Liver (tissue), 8 donors: ENCODE measurements at regions not wholly inside any gene's neighbourhood (a gene's known extent, or its start where the extent isn't known, plus 50 kb on each side); places are given as distances from the start of the nearest gene placed in this dataset.
"Not testable (repeated sequence)": the region's sequence is repeated elsewhere in the genome, so short reads cannot be mapped to it uniquely, and the experiment has no call there.

ENCODE experiments used
- DNase-seq: peaks from one replicate; pipeline ENCODE4 v3.0.0-alpha.2; 2017; ENCODE audit warnings: low spot score
- H3K27ac ChIP-seq, 2 donors: one replicate each; pipeline ENCODE4 v1.7.0; 2013; ENCODE audit warnings: inconsistent platforms in 2 of 2, low read length in 2 of 2, control low read depth in 1 of 2, low read depth in 1 of 2, mild to moderate bottlenecking in 1 of 2
- H3K27me3 ChIP-seq, 4 donors: one replicate each; pipeline versions ENCODE4 v1.6.1 to v1.7.0; 2013; ENCODE audit warnings: low read length in 3 of 4, inconsistent platforms in 1 of 4, mild to moderate bottlenecking in 1 of 4, moderate library complexity in 1 of 4; ENCODE audit not compliant: control insufficient read depth in 4 of 4, insufficient read depth in 4 of 4
- H3K36me3 ChIP-seq, 4 donors: one replicate each; pipeline versions ENCODE4 v1.6.1 to v1.7.0; 2013; ENCODE audit warnings: low read length in 3 of 4, mild to moderate bottlenecking in 3 of 4, low read depth in 1 of 4, moderate library complexity in 1 of 4; ENCODE audit not compliant: control insufficient read depth in 4 of 4, insufficient read depth in 3 of 4
- H3K4me1 ChIP-seq, 4 donors: one replicate each; pipeline versions ENCODE4 v1.6.1 to v1.7.0; 2013; ENCODE audit warnings: low read length in 3 of 4, mild to moderate bottlenecking in 3 of 4, moderate library complexity in 1 of 4; ENCODE audit not compliant: control insufficient read depth in 4 of 4, insufficient read depth in 4 of 4
- H3K4me3 ChIP-seq, 3 donors: one replicate each; pipeline versions ENCODE4 v1.6.1 to v1.7.0; 2013; ENCODE audit warnings: low read length in 3 of 3, control low read depth in 1 of 3, low read depth in 1 of 3, mild to moderate bottlenecking in 1 of 3
- H3K9ac ChIP-seq, 2 donors: one replicate each; pipeline ENCODE4 v1.7.0; 2013; ENCODE audit warnings: low read length in 2 of 2, mild to moderate bottlenecking in 2 of 2, moderate library complexity in 2 of 2, control low read depth in 1 of 2, low read depth in 1 of 2
- H3K9me3 ChIP-seq, 4 donors: one replicate each; pipeline versions ENCODE4 v1.6.1 to v1.7.0; 2013; ENCODE audit warnings: low read length in 3 of 4; ENCODE audit not compliant: control insufficient read depth in 4 of 4
- ATF3 ChIP-seq: IDR thresholded peaks from 2 replicates; pipeline ENCODE4 v1.6.1; 2016; ENCODE audit warnings: antibody characterized with exemption
- CTCF ChIP-seq: fragments of 150-350 bp; IDR thresholded peaks from 2 replicates; pipeline ENCODE4 v1.5.1; 2017; ENCODE audit warnings: improper control_type of control experiment, low read depth, low read length; ENCODE audit not compliant: missing input control
- HNF4A ChIP-seq, 2 donors: conservative IDR thresholded peaks; 2 replicates each; pipeline ENCODE4 v1.6.1; 2016; ENCODE audit warnings: antibody characterized with exemption in 2 of 2, mild to moderate bottlenecking in 2 of 2
- MAX ChIP-seq: IDR thresholded peaks from 2 replicates; pipeline ENCODE4 v1.6.1; 2016; ENCODE audit warnings: antibody characterized with exemption
- RAD21 ChIP-seq, 2 donors: IDR thresholded peaks; 2 replicates each; pipeline ENCODE4 v1.6.1; 2016; ENCODE audit warnings: antibody characterized with exemption in 2 of 2, mild to moderate bottlenecking in 2 of 2
- RXRA ChIP-seq, 2 donors: IDR thresholded peaks; 2 replicates each; pipeline ENCODE4 v1.6.1; 2017 to 2018; ENCODE audit warnings: antibody characterized with exemption in 2 of 2, mild to moderate bottlenecking in 1 of 2
- SP1 ChIP-seq: IDR thresholded peaks from 2 replicates; pipeline ENCODE4 v1.6.1; 2018; ENCODE audit warnings: antibody characterized with exemption, mild to moderate bottlenecking
- WGBS: extraction: QIAGEN DNeasy Blood & Tissue Kit; methylation state at CpG from one replicate; pipeline ENCODE4 v1.1.7; 2013; 5-methylcytosine and 5-hydroxymethylcytosine counted together
- donor health status: healthy.
- donor health status: healthy.
- donor health status: healthy.
- donor health status: healthy.
- donor health status: healthy.

GRCh38 chr16:29257419-29258336, 148.8 kb downstream of the NPIPB11 start:
- H3K9me3 ChIP-seq, H3K9ac ChIP-seq, DNase-seq, H3K27ac ChIP-seq, H3K36me3 ChIP-seq, H3K4me3 ChIP-seq, H3K27me3 ChIP-seq: not testable (repeated sequence)
- H3K4me1 ChIP-seq, result peaks cover 2 to 25% (median 2%) of the 10 kb centered on the region in 4 donors
- TF ChIP-seq CTCF, result peak; percentile 33
- TF ChIP-seq RAD21 (IDR thresholded peaks at IDR 0.05), result peak; percentile 79 to 80
- 85% methylated on average over 18 of the region's 18 CpGs for WGBS

- H3K27me3 ChIP-seq, result no peaks in the 10 kb centered on the region
- H3K9ac ChIP-seq, result no peak overlapping the region
- no peaks in the 10 kb centered on the region for H3K9me3 ChIP-seq
- no peak overlapping the region for H3K27ac ChIP-seq
- 92% methylated on average over 27 of the region's 27 CpGs for WGBS
- no peak for DNase-seq
- H3K36me3 ChIP-seq, result no peaks in the 10 kb centered on the region
- H3K4me3 ChIP-seq, result no peak overlapping the region
- peaks cover 2 to 19% (median 2%) of the 10 kb centered on the region in 4 donors for H3K4me1 ChIP-seq
- TF ChIP-seq HNF4A (conservative IDR thresholded peaks at IDR 0.05) (no peak), RAD21 (IDR thresholded peaks at IDR 0.05) (no peak), MAX (no peak), RXRA (IDR thresholded peaks at IDR 0.05) (no peak), ATF3 (no peak), SP1 (no peak)
Measured at GRCh38 chr16:29256501-29256981, 150.0 kb downstream of the NPIPB11 start.

- not testable (repeated sequence) for DNase-seq, H3K9me3 ChIP-seq
Measured at GRCh38 chr16:29255957-29256356, 150.6 kb downstream of the NPIPB11 start.

GRCh38 chr16:29255496-29255796, 151.1 kb downstream of the NPIPB11 start:
- not testable (repeated sequence) for DNase-seq, H3K9me3 ChIP-seq, H3K36me3 ChIP-seq, H3K9ac ChIP-seq, H3K4me3 ChIP-seq, H3K27ac ChIP-seq, H3K27me3 ChIP-seq
- WGBS, result 96% methylated on average over 13 of the region's 13 CpGs
- peaks cover 2 to 16% (median 2%) of the 10 kb centered on the region in 4 donors for H3K4me1 ChIP-seq

More at GRCh38 chr16:29255957-29256356, 150.6 kb downstream of the NPIPB11 start:
- not testable (repeated sequence) for H3K9ac ChIP-seq, H3K27ac ChIP-seq, H3K27me3 ChIP-seq, H3K4me3 ChIP-seq, H3K36me3 ChIP-seq
- H3K4me1 ChIP-seq, result peaks cover 2 to 16% (median 2%) of the 10 kb centered on the region in 4 donors
- WGBS, result 52% methylated on average over 6 of the region's 6 CpGs
